GM12864 (cell line): ENCODE measurements at regions not wholly inside any gene's neighbourhood (a gene's known extent, or its start where the extent isn't known, plus 50 kb on each side); places are given as distances from the start of the nearest gene placed in this dataset.

ENCODE experiments used
- DNase-seq: peaks from one replicate; pipeline ENCODE4 v3.0.0-alpha.2; 2011; ENCODE audit warnings: low read depth
- H3K4me3 ChIP-seq: 2 replicates; pipeline ENCODE4 v1.5.1; 2011; ENCODE audit warnings: mild to moderate bottlenecking, low read depth, low read length, control low read depth
- CTCF ChIP-seq: IDR thresholded peaks from 2 replicates; pipeline ENCODE4 v1.5.1; 2011; ENCODE audit warnings: low read depth, mild to moderate bottlenecking, moderate library complexity, low read length, control low read depth, inconsistent platforms; ENCODE audit errors: missing control alignments

- H3K4me3 ChIP-seq, result no peak overlapping the region
- DNase-seq, result no peak
- no peak for TF ChIP-seq CTCF
These were observed 145.3 kb downstream of the CRYBB2 start for GRCh38 chr22:25364736-25365241.

DNA sequence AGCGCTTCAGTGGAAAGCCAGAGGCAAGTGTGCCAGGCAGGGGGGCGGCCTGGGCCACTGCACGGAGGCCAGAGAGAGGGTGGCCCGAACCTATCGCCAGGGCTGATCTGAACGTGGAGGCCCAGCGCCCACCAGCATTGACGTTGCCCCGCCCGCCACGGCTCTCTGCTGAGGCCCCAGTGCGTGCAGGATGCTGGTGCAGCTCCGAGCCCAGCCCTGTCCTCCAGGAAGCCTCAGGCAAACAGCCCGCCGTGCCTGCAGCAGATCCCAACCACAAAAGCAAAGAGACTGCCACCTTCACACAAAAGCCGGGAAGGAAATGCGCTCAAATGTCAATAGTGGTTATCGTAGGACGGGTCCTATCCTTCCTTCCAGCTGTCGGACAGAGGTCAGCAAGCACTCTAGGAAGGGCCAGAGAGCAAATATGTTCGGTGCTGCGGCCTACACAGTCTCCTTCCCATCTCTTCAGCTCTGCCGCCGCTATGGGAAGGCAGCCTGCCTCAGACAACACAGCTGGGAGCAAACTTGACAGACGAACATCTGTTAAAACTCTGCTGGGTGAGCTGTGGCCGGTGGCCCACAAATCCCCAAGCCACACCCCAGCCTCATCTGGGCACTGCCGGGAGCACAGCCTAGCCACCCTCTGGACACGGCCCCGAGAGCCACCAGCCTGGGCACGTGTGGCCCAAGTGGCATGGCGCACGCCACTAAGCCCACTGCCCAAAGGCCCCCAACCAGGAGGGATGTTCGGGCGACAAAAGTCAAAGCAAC lies 146.2 kb downstream of the CRYBB2 start:
- DNase-seq, result no peak
- H3K4me3 ChIP-seq, result no peak overlapping the region
- no peak for TF ChIP-seq CTCF

- H3K4me3 ChIP-seq, result no peak overlapping the region
- DNase-seq, result no peak
- no peak for TF ChIP-seq CTCF
These were observed 147.0 kb downstream of the CRYBB2 start for GRCh38 chr22:25366408-25366807.

- DNase-seq, result no peak
- H3K4me3 ChIP-seq, result no peak overlapping the region
- TF ChIP-seq CTCF, result no peak
These were observed 147.5 kb downstream of the CRYBB2 start for GRCh38 chr22:25366876-25367466.

GRCh38 chr22:25367756-25368155 lies 148.3 kb downstream of the CRYBB2 start:
- DNase-seq, result no peak
- no peak overlapping the region for H3K4me3 ChIP-seq
- no peak for TF ChIP-seq CTCF

DNA sequence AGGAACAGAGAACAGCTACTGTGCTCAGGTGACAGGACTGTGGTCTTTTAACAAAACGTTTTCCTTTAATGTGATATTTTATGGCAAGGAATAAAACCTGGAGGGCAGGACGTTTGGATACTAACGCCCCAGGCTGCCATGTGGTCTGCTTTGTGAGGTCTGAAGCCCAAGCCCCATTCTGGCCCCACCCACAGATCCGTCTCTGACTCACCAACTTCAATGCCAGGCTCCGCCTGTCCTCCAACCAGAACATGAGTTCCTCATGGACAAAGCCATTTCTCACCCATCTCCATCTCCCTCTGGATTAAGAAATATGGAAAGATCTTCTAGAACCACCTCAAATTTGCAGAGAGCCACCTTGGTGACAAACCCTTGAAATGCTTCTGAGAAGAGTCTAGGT lies 148.8 kb downstream of the CRYBB2 start:
- no peak for TF ChIP-seq CTCF
- DNase-seq, result no peak
- H3K4me3 ChIP-seq, result no peak overlapping the region

GRCh38 chr22:25369041-25369440 lies 149.6 kb downstream of the CRYBB2 start:
- no peak for DNase-seq
- TF ChIP-seq CTCF, result no peak
- no peak overlapping the region for H3K4me3 ChIP-seq
